Stimulated activated CD4-positive, alpha-beta T cell treated with anti-CD3 and anti-CD28 coated beads, Interleukin-2, amount 100 ng/mL, for 48 hours (primary cell): ENCODE measurements at regions not wholly inside any gene's neighbourhood (a gene's known extent, or its start where the extent isn't known, plus 50 kb on each side); places are given as distances from the start of the nearest gene placed in this dataset.

ENCODE experiments used
- DNase-seq, 2 donors: peaks; one replicate each; pipeline ENCODE4 v3.0.0-alpha.2; 2020

GRCh38 chr4:128349921-128350320 is 62.3 kb upstream of the PGRMC2 start:
- DNase-seq = no peak

GRCh38 chr4:128347930-128348660 is 60.5 kb upstream of the PGRMC2 start:
- DNase-seq = no peak

- DNase-seq = no peak
These were observed 59.7 kb upstream of the PGRMC2 start for GRCh38 chr4:128347175-128347868.

DNA sequence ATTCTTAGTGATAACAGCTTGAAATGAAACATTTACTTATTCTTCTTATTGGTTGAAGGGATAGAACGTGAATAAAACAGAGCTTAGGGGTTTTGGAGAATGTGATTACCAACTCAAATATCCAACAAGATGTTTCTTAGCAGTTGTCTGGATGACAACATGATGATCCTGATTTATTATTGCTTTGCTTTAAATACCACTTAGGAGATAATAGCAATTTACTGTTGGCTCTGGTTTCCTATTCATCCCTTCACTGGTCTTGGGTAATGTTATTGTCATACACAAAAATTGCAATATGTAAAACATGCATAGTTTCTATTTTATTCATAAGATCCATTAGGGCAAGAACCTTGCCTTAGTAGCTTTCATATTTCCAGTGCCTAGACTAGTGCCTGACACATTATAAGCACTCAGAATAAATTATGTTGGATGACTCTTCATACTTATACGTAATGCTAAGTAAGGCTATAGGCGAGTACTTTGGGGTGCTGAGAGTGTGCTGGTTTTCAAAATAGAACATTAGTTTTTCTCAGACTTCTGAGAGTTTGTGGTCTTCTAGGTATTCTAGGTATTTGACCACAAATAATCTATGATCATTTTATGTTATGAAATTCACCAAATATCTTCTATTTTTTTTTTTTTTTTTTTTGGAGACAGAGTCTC is 58.6 kb upstream of the PGRMC2 start:
- DNase-seq = no peak

DNA sequence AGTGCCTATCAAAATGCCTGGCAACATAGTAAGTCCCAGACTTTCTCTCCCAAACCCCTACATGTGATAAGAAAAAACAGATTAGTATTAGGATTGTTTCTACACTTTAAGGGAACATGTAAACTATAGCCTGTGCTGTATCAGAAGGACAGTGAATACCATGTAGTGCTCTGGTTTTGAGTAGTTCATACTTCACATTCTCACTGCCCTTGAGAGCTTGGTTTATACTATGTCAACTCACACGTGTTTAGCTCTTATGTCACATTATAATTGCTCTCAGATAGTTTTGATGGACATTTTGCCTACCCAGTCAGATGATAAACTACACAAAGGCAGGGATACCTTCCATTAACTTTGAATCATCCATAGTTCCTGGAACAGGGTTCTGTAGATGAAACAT is 58.0 kb upstream of the PGRMC2 start:
- no peak for DNase-seq

DNA sequence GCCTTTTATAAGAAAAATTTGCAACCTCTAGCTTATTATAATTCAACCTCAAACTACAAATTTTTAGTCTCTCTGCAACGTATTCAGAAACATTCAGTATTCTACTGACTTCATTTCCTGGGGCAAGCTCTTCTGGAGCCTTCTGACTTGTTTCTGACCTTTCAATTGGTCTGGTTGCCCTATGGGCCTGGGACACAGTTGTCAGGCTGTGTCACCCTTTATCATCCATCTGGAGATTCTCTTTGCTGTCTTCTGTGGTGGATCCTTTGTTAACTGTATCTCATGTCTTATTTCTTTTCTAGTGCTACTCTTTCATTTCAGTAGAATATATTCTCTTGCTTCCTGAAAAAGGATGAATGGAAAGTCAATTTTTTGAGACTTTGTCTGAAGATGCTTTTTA is 55.1 kb upstream of the PGRMC2 start:
- DNase-seq = no peak

GRCh38 chr4:128341634-128342033 is 54.0 kb upstream of the PGRMC2 start:
- no peak for DNase-seq

GRCh38 chr4:128338634-128339355 is 51.2 kb upstream of the PGRMC2 start:
- DNase-seq = no peak

DNA sequence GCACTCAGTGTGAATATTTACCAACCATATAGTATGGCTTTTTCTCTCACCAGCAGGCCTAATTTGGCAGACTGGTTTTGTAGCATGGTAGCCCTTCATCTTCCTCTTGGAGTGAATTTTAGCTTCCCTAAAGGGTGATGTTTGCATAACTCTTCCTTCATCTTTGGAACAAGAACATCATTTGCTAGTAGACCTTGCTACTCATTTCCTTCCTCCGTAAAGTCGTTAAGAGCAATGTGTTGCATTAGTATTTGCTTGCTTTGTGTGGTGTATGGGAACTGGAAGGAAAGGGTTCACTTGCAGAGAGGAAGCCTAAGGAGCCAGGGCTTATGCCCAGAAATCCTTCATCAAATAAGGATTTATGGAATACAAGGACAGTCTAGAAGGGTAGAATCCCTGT is 50.2 kb upstream of the PGRMC2 start:
- DNase-seq = no peak
